Globus pallidus (tissue), 1 donor: ENCODE measurements at regions not wholly inside any gene's neighbourhood (a gene's known extent, or its start where the extent isn't known, plus 50 kb on each side); places are given as distances from the start of the nearest gene placed in this dataset.

Experiments
- DNase-seq: peaks from one replicate; pipeline ENCODE4 v3.0.0-alpha.2; 2015; ENCODE audit warnings: low spot score

- DNase-seq = no peak
Measured at GRCh38 chr18:6609666-6610264, 119.8 kb upstream of the ARHGAP28 start.

- DNase-seq = no peak
Measured at GRCh38 chr18:6610466-6610865, 119.0 kb upstream of the ARHGAP28 start.

- no peak for DNase-seq
Measured at GRCh38 chr18:6613581-6613980, 115.9 kb upstream of the ARHGAP28 start.

- no peak for DNase-seq
Measured at GRCh38 chr18:6614952-6615351, 114.6 kb upstream of the ARHGAP28 start.

GRCh38 chr18:6616981-6617380, 112.5 kb upstream of the ARHGAP28 start:
- DNase-seq = no peak

- no peak for DNase-seq
Measured at GRCh38 chr18:6621437-6621836, 108.1 kb upstream of the ARHGAP28 start.

- no peak for DNase-seq
Measured at GRCh38 chr18:6623278-6623677, 106.2 kb upstream of the ARHGAP28 start.

- no peak for DNase-seq
Measured at GRCh38 chr18:6624271-6624660, 105.2 kb upstream of the ARHGAP28 start.

GRCh38 chr18:6624661-6625311, 104.7 kb upstream of the ARHGAP28 start:
- no peak for DNase-seq

GRCh38 chr18:6625481-6625880, 104.0 kb upstream of the ARHGAP28 start:
- no peak for DNase-seq

GRCh38 chr18:6626457-6626856, 103.1 kb upstream of the ARHGAP28 start:
- DNase-seq = no peak

GRCh38 chr18:6627645-6628044, 101.9 kb upstream of the ARHGAP28 start:
- DNase-seq = no peak

GRCh38 chr18:6628187-6628586, 101.3 kb upstream of the ARHGAP28 start:
- DNase-seq = no peak

- no peak for DNase-seq
Measured at GRCh38 chr18:6629635-6630140, 99.8 kb upstream of the ARHGAP28 start.

GRCh38 chr18:6633310-6633709, 96.2 kb upstream of the ARHGAP28 start:
- no peak for DNase-seq

- DNase-seq = no peak
Measured at GRCh38 chr18:6636091-6636490, 93.4 kb upstream of the ARHGAP28 start.

- no peak for DNase-seq
Measured at GRCh38 chr18:6638447-6638846, 91.1 kb upstream of the ARHGAP28 start.

GRCh38 chr18:6639305-6639704, 90.2 kb upstream of the ARHGAP28 start:
- DNase-seq = no peak

- DNase-seq = no peak
Measured at GRCh38 chr18:6644836-6645627, 84.5 kb upstream of the ARHGAP28 start.

GRCh38 chr18:6646801-6647200, 82.7 kb upstream of the ARHGAP28 start:
- no peak for DNase-seq

GRCh38 chr18:6648581-6648980, 80.9 kb upstream of the ARHGAP28 start:
- no peak for DNase-seq

GRCh38 chr18:6649421-6650126, 79.9 kb upstream of the ARHGAP28 start:
- DNase-seq = no peak
